ENCODE measurements at regions not wholly inside any gene's neighbourhood (a gene's known extent, or its start where the extent isn't known, plus 50 kb on each side); places are given as distances from the start of the nearest gene placed in this dataset.

GRCh38 chr6:133752129-133752528, 136.8 kb upstream of the TCF21 start:
- H3K27me3 ChIP-seq (ENCODE audit: control insufficient read depth in 1 of 2, insufficient read depth in 2 of 2, low read length in 2 of 2): no peaks in the 10 kb centered on the region
- Mint-ChIP-seq H3K4me3 (no peak overlapping the region), H3K36me3 (ENCODE audit: low read depth) (no peaks in the 10 kb centered on the region), H3K9me3 (no peaks in the 10 kb centered on the region), H3K4me1 (ENCODE audit: low read depth) (no peaks in the 10 kb centered on the region), H3K27me3 (peaks cover 5% of the 10 kb centered on the region), H3K27ac (no peak overlapping the region)
- no peak overlapping the region for H3K4me3 ChIP-seq (ENCODE audit: low read length)
- ATAC-seq (ENCODE audit: poor library complexity) (no peak), DNase-seq (no peak)
- H3K4me1 ChIP-seq (ENCODE audit: insufficient read depth, low read length): no peaks in the 10 kb centered on the region
- TF ChIP-seq CTCF (IDR thresholded peaks at IDR 0.05): no peak
- intact Hi-C loops (cut with DNase I, micrococcal nuclease): no loop called here
- CTCF ChIA-PET: no interaction called here
- no peaks in the 10 kb centered on the region for H3K36me3 ChIP-seq (ENCODE audit: insufficient read depth, low read length)
- H3K9me3 ChIP-seq (ENCODE audit: control insufficient read depth in 1 of 2, insufficient read depth in 1 of 2, low read length in 2 of 2): no peaks in the 10 kb centered on the region
- no peak overlapping the region for H3K27ac ChIP-seq (ENCODE audit: low read depth in 1 of 2, low read length in 2 of 2)
- POLR2A ChIA-PET: no interaction called here

DNA sequence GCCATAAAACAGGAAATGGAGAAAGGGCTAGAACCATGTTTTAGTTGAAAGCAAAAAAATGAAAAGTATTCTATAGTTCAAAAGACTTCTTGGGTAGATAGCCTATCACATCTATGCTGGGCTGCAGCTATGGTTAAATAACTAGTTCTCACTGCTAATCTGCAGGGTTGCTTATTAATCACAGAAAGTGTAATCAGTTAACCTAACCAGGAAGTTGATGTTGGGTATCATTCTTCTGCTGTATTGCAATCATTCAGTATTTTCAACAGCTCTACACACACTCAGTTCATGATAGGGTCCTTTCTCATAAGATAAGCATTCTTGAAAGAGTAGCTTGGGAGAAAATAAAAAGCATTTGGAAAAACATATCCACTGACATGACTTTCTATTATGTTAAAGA, 135.2 kb upstream of the TCF21 start:
- no peak for ATAC-seq (ENCODE audit: poor library complexity)

GRCh38 chr6:133754298-133754697, 134.6 kb upstream of the TCF21 start:
- Histone ChIP-seq H3K4me3 (ENCODE audit: low read length) (no peak overlapping the region), H3K27ac (ENCODE audit: low read depth in 1 of 2, low read length in 2 of 2) (no peak overlapping the region), H3K36me3 (ENCODE audit: insufficient read depth, low read length) (no peaks in the 10 kb centered on the region), H3K9me3 (ENCODE audit: control insufficient read depth in 1 of 2, insufficient read depth in 1 of 2, low read length in 2 of 2) (no peaks in the 10 kb centered on the region), H3K4me1 (ENCODE audit: insufficient read depth, low read length) (no peaks in the 10 kb centered on the region), H3K27me3 (ENCODE audit: control insufficient read depth in 1 of 2, insufficient read depth in 2 of 2, low read length in 2 of 2) (no peaks in the 10 kb centered on the region)
- Mint-ChIP-seq H3K27me3 (peaks cover 17% of the 10 kb centered on the region), H3K4me3 (no peak overlapping the region), H3K36me3 (ENCODE audit: low read depth) (no peaks in the 10 kb centered on the region), H3K4me1 (ENCODE audit: low read depth) (no peaks in the 10 kb centered on the region), H3K9me3 (no peaks in the 10 kb centered on the region), H3K27ac (no peak overlapping the region)
- TF ChIP-seq CTCF (IDR thresholded peaks at IDR 0.05): no peak
- ChIA-PET POLR2A (no interaction called here), CTCF (no interaction called here)
- ATAC-seq (ENCODE audit: poor library complexity): no peak
- DNase-seq: no peak
- intact Hi-C loops (cut with DNase I, micrococcal nuclease): no loop called here

More for the DNA sequence above, 135.2 kb upstream of the TCF21 start:
- Histone ChIP-seq H3K27me3 (ENCODE audit: control insufficient read depth in 1 of 2, insufficient read depth in 2 of 2, low read length in 2 of 2) (no peaks in the 10 kb centered on the region), H3K4me1 (ENCODE audit: insufficient read depth, low read length) (no peaks in the 10 kb centered on the region), H3K36me3 (ENCODE audit: insufficient read depth, low read length) (no peaks in the 10 kb centered on the region), H3K27ac (ENCODE audit: low read depth in 1 of 2, low read length in 2 of 2) (no peak overlapping the region), H3K4me3 (ENCODE audit: low read length) (no peak overlapping the region), H3K9me3 (ENCODE audit: control insufficient read depth in 1 of 2, insufficient read depth in 1 of 2, low read length in 2 of 2) (no peaks in the 10 kb centered on the region)
- H3K27ac Mint-ChIP-seq: no peak overlapping the region
- H3K4me3 Mint-ChIP-seq: no peak overlapping the region
- no peaks in the 10 kb centered on the region for H3K36me3 Mint-ChIP-seq (ENCODE audit: low read depth)
- DNase-seq: no peak
- no peak for TF ChIP-seq CTCF (IDR thresholded peaks at IDR 0.05)
- CTCF ChIA-PET: no interaction called here
- intact Hi-C loops (cut with DNase I, micrococcal nuclease): no loop called here
- POLR2A ChIA-PET: no interaction called here
- H3K9me3 Mint-ChIP-seq: no peaks in the 10 kb centered on the region
- H3K4me1 Mint-ChIP-seq (ENCODE audit: low read depth): no peaks in the 10 kb centered on the region
- H3K27me3 Mint-ChIP-seq: peaks cover 13% of the 10 kb centered on the region
